ENCODE measurements at regions not wholly inside any gene's neighbourhood (a gene's known extent, or its start where the extent isn't known, plus 50 kb on each side); places are given as distances from the start of the nearest gene placed in this dataset.

DNA sequence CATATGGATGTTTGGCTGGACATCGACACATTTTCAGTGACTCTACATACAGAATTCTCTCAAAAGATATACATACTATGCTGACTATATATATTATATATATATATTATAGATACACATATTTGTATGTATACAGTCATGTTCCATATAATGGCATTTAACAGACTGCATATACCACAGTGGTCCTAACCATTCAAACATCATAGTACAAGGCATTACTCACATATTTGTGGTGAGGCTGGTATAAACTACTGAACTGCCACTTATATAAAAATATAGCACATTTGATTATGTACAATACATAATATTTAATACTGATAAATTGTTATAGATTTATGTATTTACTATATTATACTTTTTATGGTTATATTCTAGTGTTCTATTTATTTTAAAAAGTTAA is 168.5 kb downstream of the IL15 start:
- RAD21 ChIA-PET (ENCODE audit: low non-redundant PET in 1 of 2, low total read pairs in 2 of 2, uncharacterized antibody in 2 of 2, unreplicated experiment in 2 of 2), result no interaction called here
- H3K36me3 ChIP-seq (ENCODE audit: control insufficient read depth in 1 of 2, insufficient read depth in 2 of 2, low read length in 2 of 2), result no peaks in the 10 kb centered on the region
- CTCF ChIA-PET, result no interaction called here
- H3K27me3 ChIP-seq (ENCODE audit: insufficient read depth, low read length), result no peaks in the 10 kb centered on the region
- H3K4me3 ChIP-seq (replicated peaks in 1 of 2; ENCODE audit: low read depth in 1 of 2, low read length in 2 of 2), result no peak overlapping the region
- H3K4me2 ChIP-seq (ENCODE audit: low read length), result no peak overlapping the region
- no peak overlapping the region for H3K27ac ChIP-seq (ENCODE audit: low read depth, low read length)
- no peaks in the 10 kb centered on the region for H3K79me2 ChIP-seq (ENCODE audit: insufficient read depth, low read length)
- intact Hi-C loops (cut with micrococcal nuclease), result no loop called here
- no TSS peak for BruUV-seq (replicated peaks)
- ATAC-seq (no peak), DNase-seq (ENCODE audit: low read depth, low spot score) (no peak)
- peaks cover 0 to 12% of the 10 kb centered on the region in 2 experiments; a peak in 2 of 4 replicates for H3K4me1 ChIP-seq (ENCODE audit: control insufficient read depth in 1 of 2, insufficient read depth in 2 of 2, low read length in 2 of 2)
- H3K9me3 ChIP-seq (ENCODE audit: control insufficient read depth in 1 of 2, insufficient read depth in 1 of 2, low read depth in 1 of 2, low read length in 2 of 2), result no peaks in the 10 kb centered on the region
- no peaks in the 10 kb centered on the region for H3K9me2 ChIP-seq (ENCODE audit: insufficient read depth)
- POLR2A ChIA-PET, result no interaction called here
- no peaks in the 10 kb centered on the region for H4K20me1 ChIP-seq (ENCODE audit: insufficient read depth)
- TF ChIP-seq JUND (IDR thresholded peaks at IDR 0.05), result no peak
- TF ChIP-seq POLR2AphosphoS5 (IDR thresholded peaks at IDR 0.05; ENCODE audit: low read depth, low read length), result no peak
- no peak for TF ChIP-seq TCF7L2 (IDR thresholded peaks at IDR 0.05; ENCODE audit: borderline replicate concordance, extremely low read depth, insufficient read depth, insufficient read length)
- TF ChIP-seq ZNF274 (IDR thresholded peaks at IDR 0.05; ENCODE audit: low read depth, low read length), result no peak
- TF ChIP-seq, protein P1, sequence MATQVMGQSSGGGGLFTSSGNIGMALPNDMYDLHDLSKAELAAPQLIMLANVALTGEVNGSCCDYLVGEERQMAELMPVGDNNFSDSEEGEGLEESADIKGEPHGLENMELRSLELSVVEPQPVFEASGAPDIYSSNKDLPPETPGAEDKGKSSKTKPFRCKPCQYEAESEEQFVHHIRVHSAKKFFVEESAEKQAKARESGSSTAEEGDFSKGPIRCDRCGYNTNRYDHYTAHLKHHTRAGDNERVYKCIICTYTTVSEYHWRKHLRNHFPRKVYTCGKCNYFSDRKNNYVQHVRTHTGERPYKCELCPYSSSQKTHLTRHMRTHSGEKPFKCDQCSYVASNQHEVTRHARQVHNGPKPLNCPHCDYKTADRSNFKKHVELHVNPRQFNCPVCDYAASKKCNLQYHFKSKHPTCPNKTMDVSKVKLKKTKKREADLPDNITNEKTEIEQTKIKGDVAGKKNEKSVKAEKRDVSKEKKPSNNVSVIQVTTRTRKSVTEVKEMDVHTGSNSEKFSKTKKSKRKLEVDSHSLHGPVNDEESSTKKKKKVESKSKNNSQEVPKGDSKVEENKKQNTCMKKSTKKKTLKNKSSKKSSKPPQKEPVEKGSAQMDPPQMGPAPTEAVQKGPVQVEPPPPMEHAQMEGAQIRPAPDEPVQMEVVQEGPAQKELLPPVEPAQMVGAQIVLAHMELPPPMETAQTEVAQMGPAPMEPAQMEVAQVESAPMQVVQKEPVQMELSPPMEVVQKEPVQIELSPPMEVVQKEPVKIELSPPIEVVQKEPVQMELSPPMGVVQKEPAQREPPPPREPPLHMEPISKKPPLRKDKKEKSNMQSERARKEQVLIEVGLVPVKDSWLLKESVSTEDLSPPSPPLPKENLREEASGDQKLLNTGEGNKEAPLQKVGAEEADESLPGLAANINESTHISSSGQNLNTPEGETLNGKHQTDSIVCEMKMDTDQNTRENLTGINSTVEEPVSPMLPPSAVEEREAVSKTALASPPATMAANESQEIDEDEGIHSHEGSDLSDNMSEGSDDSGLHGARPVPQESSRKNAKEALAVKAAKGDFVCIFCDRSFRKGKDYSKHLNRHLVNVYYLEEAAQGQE (IDR thresholded peaks at IDR 0.05; ENCODE audit: low read depth), result no peak
- TF ChIP-seq, protein P2, sequence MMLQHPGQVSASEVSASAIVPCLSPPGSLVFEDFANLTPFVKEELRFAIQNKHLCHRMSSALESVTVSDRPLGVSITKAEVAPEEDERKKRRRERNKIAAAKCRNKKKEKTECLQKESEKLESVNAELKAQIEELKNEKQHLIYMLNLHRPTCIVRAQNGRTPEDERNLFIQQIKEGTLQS (IDR thresholded peaks at IDR 0.05), result no peak
- no peak overlapping the region for H2AFZ ChIP-seq (ENCODE audit: low read depth, low read length, poor library complexity, severe bottlenecking)
- no peak overlapping the region for H3K9ac ChIP-seq (ENCODE audit: low read length)
